H1 (cell line): ENCODE measurements at regions not wholly inside any gene's neighbourhood (a gene's known extent, or its start where the extent isn't known, plus 50 kb on each side); places are given as distances from the start of the nearest gene placed in this dataset.

Experiments used
- CHD2 ChIP-seq: IDR thresholded peaks from 2 replicates; pipeline ENCODE4 v1.6.1; 2012; ENCODE audit warnings: low read length, improper control_type of control experiment
- FOSL1 ChIP-seq: IDR thresholded peaks from 2 replicates; pipeline ENCODE4 v1.6.1; 2011; ENCODE audit warnings: mild to moderate bottlenecking, low read depth, low read length, moderate library complexity; ENCODE audit not compliant: insufficient read depth
- MAX ChIP-seq: IDR thresholded peaks from 2 replicates; pipeline ENCODE4 v1.6.1; 2012; ENCODE audit warnings: inconsistent platforms
- SIX5 ChIP-seq: IDR thresholded peaks from 2 replicates; pipeline ENCODE4 v1.6.1; 2011; ENCODE audit warnings: mild to moderate bottlenecking, low read depth, low read length

GRCh38 chr12:25845415-25845814 is 113.1 kb upstream of the RASSF8 start:
- no peak for TF ChIP-seq MAX
- TF ChIP-seq FOSL1: no peak
- no peak for TF ChIP-seq CHD2
- no peak for TF ChIP-seq SIX5
